ENCODE measurements at regions not wholly inside any gene's neighbourhood (a gene's known extent, or its start where the extent isn't known, plus 50 kb on each side); places are given as distances from the start of the nearest gene placed in this dataset.

GRCh38 chr1:112040891-112041740 is 51.6 kb upstream of the KCND3 start:
- DNase-seq: no peak

- no peak for DNase-seq
These were observed 54.4 kb upstream of the KCND3 start for GRCh38 chr1:112043901-112044300.

GRCh38 chr1:112044745-112045144 is 55.3 kb upstream of the KCND3 start:
- no peak for DNase-seq

- DNase-seq: no peak
These were observed 57.2 kb upstream of the KCND3 start for GRCh38 chr1:112046630-112047029.

GRCh38 chr1:112048421-112048820 is 59.0 kb upstream of the KCND3 start:
- DNase-seq: no peak

GRCh38 chr1:112054510-112054909 is 65.0 kb upstream of the KCND3 start:
- no peak for DNase-seq

- DNase-seq: peak in 1 of 56 donors; percentile 8
These were observed 66.9 kb upstream of the KCND3 start for GRCh38 chr1:112056354-112056753.

GRCh38 chr1:112057736-112058135 is 68.3 kb upstream of the KCND3 start:
- no peak for DNase-seq

GRCh38 chr1:112058815-112059450 is 69.5 kb upstream of the KCND3 start:
- DNase-seq: no peak

- no peak for DNase-seq
These were observed 70.2 kb upstream of the KCND3 start for GRCh38 chr1:112059679-112060078.

GRCh38 chr1:112060261-112060660 is 70.8 kb upstream of the KCND3 start:
- DNase-seq: no peak

GRCh38 chr1:112061056-112061455 is 71.6 kb upstream of the KCND3 start:
- no peak for DNase-seq

- DNase-seq: no peak
These were observed 72.4 kb upstream of the KCND3 start for GRCh38 chr1:112061901-112062320.

- no peak for DNase-seq
These were observed 74.6 kb upstream of the KCND3 start for GRCh38 chr1:112063781-112064728.

- no peak for DNase-seq
These were observed 78.5 kb upstream of the KCND3 start for GRCh38 chr1:112067989-112068388.

- DNase-seq: no peak
These were observed 81.2 kb upstream of the KCND3 start for GRCh38 chr1:112070677-112071076.

- peak in 1 of 56 donors; percentile 14 for DNase-seq
These were observed 85.2 kb upstream of the KCND3 start for GRCh38 chr1:112074711-112075110.

GRCh38 chr1:112075566-112075965 is 86.1 kb upstream of the KCND3 start:
- DNase-seq: no peak

GRCh38 chr1:112079446-112079845 is 90.0 kb upstream of the KCND3 start:
- DNase-seq: no peak

- no peak for DNase-seq
These were observed 94.0 kb upstream of the KCND3 start for GRCh38 chr1:112083487-112083886.

- no peak for DNase-seq
These were observed 103.3 kb upstream of the KCND3 start for GRCh38 chr1:112092656-112093371.

All from nucleus accumbens (tissue), 56 donors.